ENCODE measurements at regions not wholly inside any gene's neighbourhood (a gene's known extent, or its start where the extent isn't known, plus 50 kb on each side); places are given as distances from the start of the nearest gene placed in this dataset.

DNA sequence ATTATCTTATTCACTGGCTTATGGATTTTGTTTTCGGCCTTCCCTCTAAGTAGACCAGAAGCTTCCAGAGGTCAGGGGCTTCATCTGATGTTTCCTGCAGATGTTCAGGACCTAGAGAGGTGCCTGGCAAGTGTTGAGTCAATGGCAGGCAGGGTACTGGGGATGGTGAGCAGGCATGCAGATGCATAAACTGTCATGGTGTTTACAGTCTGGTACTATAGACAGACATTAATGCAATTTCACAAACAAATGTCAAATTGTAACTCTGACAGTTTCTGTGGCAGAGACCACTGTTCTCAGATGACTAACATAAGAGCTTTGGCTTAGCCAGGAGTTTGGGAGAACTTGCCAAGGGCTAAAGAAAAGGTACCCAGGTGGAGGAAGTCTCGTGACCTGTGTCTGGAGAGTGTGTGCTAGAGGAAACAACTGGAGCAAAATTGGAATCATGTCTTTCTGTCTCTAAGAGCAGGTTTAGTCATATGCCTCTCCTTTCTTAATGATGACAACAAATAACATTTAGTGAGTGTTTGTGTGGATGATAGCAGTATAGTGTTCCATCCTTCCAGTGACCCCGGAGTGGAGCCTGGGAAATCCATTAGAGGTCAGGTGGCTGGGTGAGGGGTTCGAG is 53.7 kb upstream of the TRAK1 start:
- DNase-seq (ENCODE audit: low spot score) = no peak
- intact Hi-C loops (cut with DNase I) = no loop called here

DNA sequence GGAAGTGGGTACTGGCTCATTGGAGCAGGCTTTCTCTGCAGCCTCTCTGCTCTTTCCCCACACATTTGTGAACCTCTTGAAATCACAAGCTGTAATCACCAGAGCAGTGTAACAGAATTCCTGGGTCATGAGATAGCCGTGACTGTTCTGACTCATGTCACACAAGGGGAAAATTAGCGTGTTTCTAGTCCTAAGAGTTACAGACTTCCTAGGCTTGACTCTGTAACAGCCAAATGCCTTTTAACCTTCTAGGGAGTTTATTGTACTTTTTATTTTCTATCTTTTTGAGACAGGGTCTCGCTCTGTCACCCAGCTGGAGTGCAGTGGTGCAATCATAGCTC is 54.7 kb upstream of the TRAK1 start:
- DNase-seq (ENCODE audit: low spot score) = no peak
- intact Hi-C loops (cut with DNase I) = no loop called here

DNA sequence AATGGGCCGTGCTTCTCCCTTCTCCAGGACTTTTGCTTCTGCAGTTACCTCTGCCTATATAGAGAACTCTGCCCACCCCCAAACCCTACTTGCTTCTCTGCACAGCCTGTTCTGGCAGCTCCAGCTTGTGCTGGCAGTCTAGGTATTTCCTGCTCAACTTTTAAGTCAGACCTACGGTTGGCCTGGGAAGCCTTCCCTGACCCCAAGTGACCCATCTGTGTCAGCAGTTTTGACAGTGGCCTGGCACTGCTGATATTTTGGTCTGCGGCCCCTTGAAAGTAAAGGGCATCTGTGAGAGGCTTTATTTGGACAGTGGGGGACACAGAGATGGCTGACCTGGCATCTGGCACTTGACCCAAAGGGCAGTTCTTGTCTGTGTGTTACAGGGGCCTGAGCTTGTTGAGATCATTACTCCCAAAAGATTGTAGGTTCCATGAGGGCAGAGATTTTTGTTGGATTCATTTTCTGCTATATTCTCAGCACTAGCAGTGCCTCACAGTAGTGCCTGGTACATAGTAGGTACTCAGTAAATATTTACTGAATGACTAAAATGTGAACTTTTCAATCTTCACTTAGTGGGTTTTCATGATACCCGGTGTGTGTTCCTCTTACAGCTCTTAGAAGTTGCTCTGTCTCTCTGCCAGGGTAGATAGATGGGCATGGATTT is 55.2 kb upstream of the TRAK1 start:
- intact Hi-C loops (cut with DNase I) = no loop called here

DNA sequence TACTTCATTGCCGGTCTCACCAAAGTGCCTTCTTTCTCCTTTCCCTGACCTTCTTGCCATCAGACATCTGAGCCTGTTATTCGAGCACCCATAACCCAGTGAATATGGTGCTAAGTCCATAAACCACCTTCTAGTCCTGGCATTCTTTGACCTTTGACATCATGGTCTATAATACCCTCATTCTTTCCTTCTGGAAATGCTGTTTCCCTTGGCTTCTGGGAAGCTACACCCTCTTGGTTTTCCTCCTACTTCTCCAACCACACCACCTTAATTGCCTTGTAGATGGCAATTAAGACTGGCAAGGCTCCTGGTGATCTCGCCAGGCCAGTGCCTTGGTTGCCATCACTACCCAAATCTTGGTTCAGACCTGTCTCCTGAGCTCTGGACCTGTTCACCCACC is 56.1 kb upstream of the TRAK1 start:
- intact Hi-C loops (cut with DNase I) = no loop called here

More for the DNA sequence above, 55.2 kb upstream of the TRAK1 start:
- DNase-seq (ENCODE audit: low spot score) = no peak

DNA sequence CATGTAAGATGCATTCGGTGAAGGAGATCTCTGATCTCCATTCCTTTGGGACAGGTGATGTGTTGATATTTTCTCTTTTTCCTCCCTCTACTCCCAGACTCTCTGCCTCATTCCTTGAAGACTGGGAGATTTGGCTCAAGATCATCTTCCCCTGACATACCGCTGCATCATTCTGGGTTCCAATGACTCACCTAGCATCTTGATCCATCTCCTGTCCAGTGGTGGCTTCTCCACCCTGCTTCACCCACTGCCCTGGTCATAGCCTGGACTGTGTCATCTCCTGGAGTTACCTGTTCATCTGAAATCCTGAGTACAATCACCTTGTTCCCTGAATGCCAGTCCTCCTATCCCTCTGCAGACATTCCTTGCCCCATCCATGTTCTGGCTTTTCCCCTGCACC is 57.4 kb upstream of the TRAK1 start:
- intact Hi-C loops (cut with DNase I) = no loop called here
- DNase-seq (ENCODE audit: low spot score) = no peak

More for the DNA sequence above, 56.1 kb upstream of the TRAK1 start:
- DNase-seq (ENCODE audit: low spot score) = no peak

DNA sequence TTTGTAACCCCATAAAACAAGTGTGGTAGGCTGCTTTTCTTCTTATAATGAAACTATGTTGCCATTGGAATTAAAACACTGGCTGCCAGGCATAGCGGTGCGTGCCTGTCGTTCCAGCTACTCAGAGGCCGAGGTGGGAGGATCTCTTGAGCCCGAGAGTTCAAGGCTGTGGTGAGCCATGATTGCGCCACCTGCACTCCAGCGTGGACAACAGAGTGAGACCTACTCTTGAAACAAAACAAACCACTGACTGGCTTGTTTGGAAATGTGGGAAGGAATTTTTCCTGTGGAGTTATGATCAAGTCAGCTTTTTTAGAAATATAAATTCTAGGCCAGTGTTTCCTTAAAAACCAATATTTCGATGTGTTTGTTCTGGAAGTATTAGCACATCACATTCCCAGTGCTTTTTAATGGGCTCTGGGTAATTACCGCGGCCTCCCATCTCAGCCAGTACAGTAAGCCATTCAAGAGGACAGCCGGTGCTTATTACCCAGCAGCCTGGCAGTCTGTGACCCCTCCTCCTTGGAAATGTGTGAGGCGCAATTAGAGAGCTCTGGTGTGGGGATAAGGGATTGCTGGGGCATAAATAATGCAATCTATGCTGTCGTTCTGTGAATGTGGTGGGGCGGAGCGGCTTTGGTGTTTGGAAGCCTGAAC is 58.3 kb upstream of the TRAK1 start:
- peak; percentile 94 for DNase-seq (ENCODE audit: low spot score)
- intact Hi-C loops (cut with DNase I) = no loop called here

DNA sequence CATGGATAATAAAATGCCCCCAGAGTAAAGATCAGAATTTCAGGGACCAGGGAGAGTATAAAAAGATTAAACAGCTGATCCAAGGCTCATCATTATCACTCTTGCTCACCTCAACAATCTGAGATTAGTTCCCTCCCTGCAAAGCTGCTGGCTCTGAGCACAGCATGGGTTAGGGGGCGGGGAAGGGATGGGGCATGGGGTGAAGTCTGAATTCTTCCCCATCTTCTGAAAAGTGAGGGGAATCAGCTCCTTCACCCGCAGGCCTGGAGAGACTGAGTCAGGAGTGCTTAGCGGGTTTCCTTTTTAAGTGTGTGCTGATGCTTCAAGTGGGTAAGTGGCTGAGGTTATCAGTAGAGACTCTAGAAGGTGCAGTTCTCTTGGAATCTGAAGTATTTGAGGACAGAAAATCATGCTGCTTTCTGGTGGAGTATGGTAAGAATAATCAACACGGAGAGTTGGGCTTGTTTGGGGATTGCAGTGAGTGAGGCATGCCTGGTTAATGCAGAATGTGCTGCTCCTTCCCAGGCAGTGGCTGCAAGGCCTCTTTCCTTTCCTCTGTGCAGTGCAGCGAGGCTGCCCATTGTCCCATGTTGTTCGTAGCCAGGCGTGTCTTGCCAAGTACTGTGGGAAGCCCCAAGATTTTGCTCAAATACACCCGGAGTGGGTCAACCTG is 59.2 kb upstream of the TRAK1 start:
- intact Hi-C loops (cut with DNase I) = no loop called here
- no peak for DNase-seq (ENCODE audit: low spot score)

DNA sequence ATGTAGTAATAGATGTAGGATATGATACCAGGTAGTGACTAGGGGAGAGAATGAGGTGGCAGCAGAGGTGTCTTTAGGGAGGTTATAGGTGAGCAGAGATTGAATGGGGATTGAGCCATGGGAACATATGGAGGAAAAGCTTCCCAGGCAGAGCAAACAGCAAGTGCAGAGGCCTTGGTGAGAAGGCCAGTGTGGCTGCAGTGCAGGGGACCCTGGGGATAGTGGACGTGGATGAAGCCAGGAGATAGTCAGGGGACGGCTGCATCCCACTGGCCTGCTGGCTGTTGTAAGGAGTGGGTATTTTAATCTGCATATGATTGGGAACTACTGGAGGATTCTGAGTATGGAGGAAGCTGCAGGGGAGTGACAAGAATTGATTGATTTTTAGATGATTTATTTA is 62.7 kb upstream of the TRAK1 start:
- peak; percentile 19 for DNase-seq (ENCODE audit: low spot score)
- intact Hi-C loops (cut with DNase I) = no loop called here

DNA sequence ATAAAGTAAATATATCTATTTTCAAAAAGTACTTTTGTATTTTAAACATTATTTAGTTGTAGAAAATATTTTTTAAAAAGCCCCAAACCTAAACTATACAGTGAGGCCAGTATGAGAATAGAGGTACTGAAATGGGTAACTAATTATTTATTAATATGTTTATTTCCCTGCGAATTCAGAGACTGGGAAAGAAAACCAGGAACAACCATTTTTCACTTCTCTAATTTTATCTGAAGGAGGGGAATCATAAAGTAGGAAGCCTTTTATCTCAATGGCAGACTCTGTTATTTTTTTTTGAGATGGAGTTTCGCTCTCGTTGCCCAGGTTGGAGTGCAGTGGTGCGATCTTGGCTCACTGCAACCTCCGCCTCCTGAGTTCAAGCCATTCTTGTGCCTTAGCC is 63.6 kb upstream of the TRAK1 start:
- intact Hi-C loops (cut with DNase I) = no loop called here
- DNase-seq (ENCODE audit: low spot score) = no peak

DNA sequence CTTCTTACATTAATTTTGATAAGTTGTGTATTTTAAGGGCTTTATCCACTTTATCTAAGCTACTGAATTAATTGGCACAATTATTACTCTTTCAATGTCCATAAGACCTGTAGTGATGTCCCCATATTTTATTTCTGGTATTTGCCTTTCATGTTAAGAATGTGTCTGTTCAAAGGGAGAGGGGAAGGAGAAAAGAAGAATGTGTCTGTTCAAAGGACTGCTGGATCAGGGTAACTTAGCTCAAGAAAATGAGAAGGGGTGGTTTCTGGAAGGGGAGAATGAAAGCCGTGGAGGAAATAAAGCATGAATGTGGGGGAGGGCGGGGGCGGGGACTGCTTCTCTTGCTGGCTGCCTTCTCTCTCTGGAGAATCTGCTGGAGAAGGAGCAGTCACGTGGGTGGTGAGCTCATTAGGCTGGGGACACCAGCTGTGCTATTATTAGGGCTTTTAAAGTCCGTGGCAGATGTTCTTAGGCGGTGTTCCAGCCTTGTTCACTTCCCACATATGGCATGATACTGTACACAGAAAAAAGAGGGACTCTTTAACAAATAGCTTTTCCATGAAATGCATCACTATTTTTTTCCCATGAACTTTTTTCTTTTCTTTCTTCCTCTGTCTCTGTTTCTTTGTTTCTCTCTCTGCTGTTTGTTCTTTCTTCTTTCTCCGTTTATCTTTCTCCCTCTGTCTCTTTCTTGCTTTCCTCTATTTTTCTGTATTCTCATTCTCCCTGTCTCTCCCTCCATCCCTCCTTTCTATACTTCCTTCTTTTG is 63.7 kb upstream of the ULK4 start:
- intact Hi-C loops (cut with DNase I) = no loop called here
- peak; percentile 94 for DNase-seq (ENCODE audit: low spot score)

DNA sequence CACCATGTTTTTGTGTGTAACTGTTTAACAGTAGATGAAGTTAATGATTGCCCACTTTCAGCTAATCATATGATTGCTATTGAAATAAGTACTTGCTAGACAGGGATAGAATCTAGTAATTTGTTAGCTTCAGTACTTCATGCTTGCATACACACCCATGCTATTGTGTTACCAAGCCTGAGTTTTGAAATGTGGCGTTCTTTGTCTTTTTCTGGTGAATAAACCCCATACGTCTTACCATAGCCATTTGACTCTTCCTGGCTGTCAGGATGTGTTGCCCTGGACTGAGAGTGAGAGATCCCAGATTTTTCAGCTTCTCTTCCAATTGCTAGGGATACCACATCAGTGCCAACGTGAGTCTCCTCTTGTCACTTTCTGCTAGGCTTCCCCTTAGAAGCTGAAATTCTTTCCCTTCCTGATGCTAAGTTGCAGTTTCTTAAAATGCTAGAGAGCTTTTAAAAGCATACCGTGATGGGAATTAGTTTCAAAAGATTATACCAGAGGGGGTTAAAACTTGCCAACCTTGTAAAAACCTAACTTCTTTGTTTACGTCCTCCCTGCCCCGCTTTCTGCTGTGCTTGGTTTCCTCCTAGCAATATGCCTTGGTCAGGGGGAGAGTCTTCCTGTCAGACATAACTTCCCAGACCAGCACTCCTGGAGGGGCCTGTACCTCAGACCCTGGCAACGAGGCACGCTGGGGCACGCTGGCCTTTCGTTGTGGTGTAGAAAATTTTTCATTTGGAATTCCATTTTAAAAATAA is 62.9 kb upstream of the ULK4 start:
- no peak for DNase-seq (ENCODE audit: low spot score)
- intact Hi-C loops (cut with DNase I) = loop anchor here in 1 of 2 donors (5.0 kb wide), 1 partner anchor 38 kb away; no protein-coding TSS in a partner anchor

DNA sequence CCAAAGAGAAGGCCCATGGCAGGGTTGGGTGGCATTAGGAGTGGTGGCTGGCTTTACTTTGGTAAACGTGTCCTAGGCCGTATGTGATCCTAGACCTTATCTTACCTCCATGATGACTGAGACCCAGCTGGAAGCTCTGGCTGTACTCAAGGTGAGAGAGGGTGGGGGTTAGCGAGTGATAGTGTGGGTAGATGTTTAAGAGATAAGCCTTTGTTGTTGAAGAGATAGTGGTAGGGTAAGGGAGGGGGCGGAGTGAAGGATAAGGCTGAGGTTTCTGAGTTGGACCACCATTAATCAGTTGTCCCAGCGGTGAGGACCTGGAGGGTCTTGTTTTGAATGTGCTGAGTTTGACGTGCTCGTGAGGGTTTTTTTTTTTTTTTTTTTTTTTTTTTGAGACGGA is 61.5 kb upstream of the ULK4 start:
- no peak for DNase-seq (ENCODE audit: low spot score)
- intact Hi-C loops (cut with DNase I) = loop anchor here in 1 of 2 donors (5.0 kb wide), 1 partner anchor 39 kb away; no protein-coding TSS in a partner anchor

DNA sequence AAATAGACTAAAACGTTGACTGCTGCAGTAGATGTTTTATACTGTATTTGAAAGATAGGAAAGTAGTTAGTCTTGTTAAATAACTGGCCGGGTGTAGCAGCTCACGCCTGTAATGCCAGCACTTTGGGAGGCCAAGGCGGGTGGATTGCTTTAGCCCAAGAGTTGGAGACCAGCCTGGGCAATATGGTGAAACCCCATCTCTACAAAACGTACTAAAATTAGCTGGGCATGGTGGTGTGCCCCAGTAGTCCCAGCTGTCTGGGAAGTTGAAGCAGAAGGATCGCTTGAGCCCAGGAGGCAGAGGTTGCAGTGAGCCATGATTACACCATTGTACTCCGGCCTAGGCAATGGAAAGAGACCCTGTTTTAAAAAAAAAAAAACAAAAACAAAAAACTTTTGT is 60.5 kb upstream of the ULK4 start:
- intact Hi-C loops (cut with DNase I) = loop anchor here in 1 of 2 donors (5.0 kb wide), 1 partner anchor 40 kb away; no protein-coding TSS in a partner anchor
- no peak for DNase-seq (ENCODE audit: low spot score)

DNA sequence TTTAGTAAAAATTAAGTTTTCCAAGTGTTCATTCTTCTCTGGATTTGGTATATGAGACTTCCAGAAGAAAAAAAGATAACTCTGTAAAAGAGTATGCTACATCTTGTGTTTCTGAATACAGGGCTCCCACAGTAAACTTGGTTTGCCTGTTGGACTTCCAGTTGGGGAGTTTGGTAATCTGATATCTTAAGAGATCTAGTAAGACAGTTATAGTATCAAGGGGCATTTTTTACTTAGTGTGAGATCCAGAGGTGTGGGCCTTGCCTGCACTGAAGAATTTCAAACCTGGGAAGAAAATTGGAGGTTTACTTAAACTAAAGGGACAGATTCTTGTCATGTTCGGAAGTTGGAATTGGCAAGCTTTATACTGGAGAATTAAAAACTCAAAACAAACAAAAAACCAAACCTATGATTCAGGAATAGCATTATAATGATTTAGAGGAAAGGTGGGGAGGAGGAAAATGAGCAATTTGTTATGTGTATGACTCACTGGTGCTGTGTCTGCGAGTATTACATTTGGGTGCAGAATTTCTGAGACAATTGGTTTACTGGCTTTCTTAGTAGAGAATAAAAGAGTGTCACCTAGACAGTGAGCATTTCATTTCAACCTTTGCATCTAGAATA is 58.9 kb upstream of the ULK4 start:
- intact Hi-C loops (cut with DNase I) = loop anchor here in 1 of 2 donors (5.0 kb wide), 1 partner anchor 42 kb away; no protein-coding TSS in a partner anchor
- no peak for DNase-seq (ENCODE audit: low spot score)

DNA sequence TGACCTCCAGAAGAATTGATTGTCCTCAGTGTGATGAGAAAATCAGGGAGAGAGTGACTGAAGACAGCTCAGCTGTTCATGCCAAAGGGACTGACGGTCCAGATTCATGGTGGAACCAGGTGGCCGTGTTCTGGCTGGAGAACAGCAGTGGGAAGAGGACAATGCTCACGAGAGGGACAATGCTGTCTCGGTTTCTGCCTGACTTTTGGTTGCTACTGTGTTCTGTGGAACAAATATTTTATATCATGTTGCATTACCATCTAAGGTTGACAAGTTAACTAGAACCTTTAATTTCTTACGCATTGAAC is 58.0 kb upstream of the ULK4 start:
- intact Hi-C loops (cut with DNase I) = loop anchor here in 1 of 2 donors (5.0 kb wide), 1 partner anchor 42 kb away; no protein-coding TSS in a partner anchor
- no peak for DNase-seq (ENCODE audit: low spot score)

DNA sequence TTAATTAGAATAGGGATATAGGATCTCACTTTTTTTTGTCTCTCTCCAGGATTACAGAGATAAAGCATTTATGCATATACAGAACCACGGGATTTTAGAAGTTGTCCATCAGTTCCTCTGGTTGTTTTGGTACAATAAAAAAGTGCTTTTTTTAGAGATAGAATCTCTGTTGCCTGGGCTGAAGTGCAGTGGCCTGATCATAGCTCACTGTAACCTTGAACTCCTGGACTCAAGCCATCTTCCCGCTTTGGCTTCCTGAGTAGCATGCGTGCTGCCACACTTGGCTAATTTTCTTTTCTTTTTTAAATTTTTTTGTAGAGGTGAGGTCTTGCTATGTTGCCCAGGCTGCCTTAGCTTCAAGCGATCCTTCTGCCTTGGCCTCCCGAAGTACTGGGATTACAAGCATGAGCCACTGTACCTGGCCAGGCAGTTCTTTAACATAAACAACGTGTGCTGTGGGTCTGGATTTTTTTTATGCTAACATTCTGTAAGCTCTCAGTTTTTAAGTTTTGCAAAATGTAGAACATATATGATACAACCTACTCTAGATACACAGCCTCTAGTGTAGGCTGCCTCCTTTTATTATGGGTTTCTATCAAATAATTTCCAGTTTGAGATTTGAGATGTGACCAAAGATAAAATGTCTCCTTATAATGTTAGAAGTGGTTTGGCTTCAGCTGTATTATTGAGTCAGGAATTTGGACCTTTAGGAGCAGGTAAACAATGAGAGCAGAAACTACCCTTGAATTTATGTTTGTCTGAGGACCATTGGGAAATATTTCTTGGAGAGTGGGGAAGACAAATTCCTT is 57.4 kb upstream of the ULK4 start:
- DNase-seq (ENCODE audit: low spot score) = peak; percentile 42
- intact Hi-C loops (cut with DNase I) = no loop called here

DNA sequence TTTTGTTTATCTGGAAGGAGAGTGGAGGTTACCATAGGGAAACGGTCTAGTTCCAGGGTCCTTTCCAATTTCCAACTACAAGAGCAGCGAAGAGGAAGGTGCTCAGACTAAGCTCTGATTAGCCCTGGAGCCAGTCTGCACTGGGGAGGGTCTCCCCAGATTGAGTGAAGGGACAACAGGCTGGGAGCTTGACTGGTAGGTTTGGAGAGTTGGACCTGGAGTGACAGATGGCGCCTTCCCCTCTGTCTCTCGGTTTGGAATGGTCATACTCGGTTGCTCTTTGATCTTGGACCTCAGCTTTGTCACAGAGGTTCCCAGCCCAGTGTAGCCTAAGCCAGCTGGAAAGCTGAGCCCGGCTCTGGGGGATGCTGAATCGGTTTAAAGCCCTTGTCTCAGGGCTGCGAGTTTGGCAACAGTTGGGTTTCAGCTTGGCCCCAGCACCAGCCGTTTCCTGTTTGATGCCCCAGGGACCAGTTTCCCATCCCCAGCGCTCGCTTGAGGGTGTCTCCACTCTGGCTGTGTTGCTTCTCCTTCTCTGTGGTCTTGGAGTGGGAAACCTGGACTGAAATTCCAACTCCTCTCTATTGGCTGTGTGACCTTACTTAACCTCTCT is 53.1 kb upstream of the ULK4 start:
- intact Hi-C loops (cut with DNase I) = loop anchor here (2.0 to 5.0 kb wide), 2 partner anchors 82 kb away; no protein-coding TSS in a partner anchor
- DNase-seq (ENCODE audit: low spot score) = peak; percentile 84
